CD4-positive, alpha-beta T cell (primary cell): ENCODE measurements at regions not wholly inside any gene's neighbourhood (a gene's known extent, or its start where the extent isn't known, plus 50 kb on each side); places are given as distances from the start of the nearest gene placed in this dataset.

Experiments
- ATAC-seq: fragments of 200-7000 bp; cut with Tn5 transposase; one replicate; pipeline ENCODE4 v1.10.0; 2022; ENCODE audit warnings: mild to moderate bottlenecking; ENCODE audit not compliant: poor library complexity
- CTCF ChIA-PET: fragments of 350-600 bp; sonication (Branson Sonifier 250); formaldehyde crosslinking; loops from one replicate; lab custom pipeline; 2021; ENCODE audit warnings: antibody characterized with exemption, inconsistent platforms; lab: Charles Lee
- POLR2A ChIA-PET: fragments of 350-600 bp; sonication (Branson Sonifier 250); formaldehyde crosslinking; loops from one replicate; lab custom pipeline; 2021; ENCODE audit warnings: antibody characterized with exemption, inconsistent platforms; lab: Charles Lee
- DNase-seq, 14 experiments: peaks; one replicate each; pipeline ENCODE4 v3.0.0-alpha.2; 2013 to 2020; ENCODE audit warnings: mixed read lengths in 2 of 14
- H3K27ac ChIP-seq, 2 donors: one replicate each; pipeline versions ENCODE4 v1.5.1 to v1.7.0; 2013; ENCODE audit warnings: low read length in 2 of 2, low read depth in 1 of 2, mild to moderate bottlenecking in 1 of 2
- H3K27me3 ChIP-seq, 2 experiments: 1 replicate in 1 of 2; 2 replicates in 1 of 2; pipeline versions ENCODE4 v1.6.1 to v1.7.0; 2013; ENCODE audit warnings: low read length in 2 of 2, control low read depth in 1 of 2, mild to moderate bottlenecking in 1 of 2, moderate library complexity in 1 of 2; ENCODE audit not compliant: insufficient read depth in 2 of 2, control insufficient read depth in 1 of 2
- H3K36me3 ChIP-seq: one replicate; pipeline ENCODE4 v1.6.1; 2013; ENCODE audit warnings: low read length, control low read depth; ENCODE audit not compliant: insufficient read depth
- H3K4me1 ChIP-seq: one replicate; pipeline ENCODE4 v1.6.1; 2013; ENCODE audit warnings: low read length, control low read depth; ENCODE audit not compliant: insufficient read depth
- H3K4me3 ChIP-seq: one replicate; pipeline ENCODE4 v1.5.1; 2013; ENCODE audit warnings: mild to moderate bottlenecking, low read length, moderate library complexity
- H3K9me3 ChIP-seq, 2 experiments: 1 replicate in 1 of 2; 2 replicates in 1 of 2; pipeline versions ENCODE4 v1.6.1 to v1.7.0; 2013; ENCODE audit warnings: low read length in 2 of 2, mild to moderate bottlenecking in 2 of 2, control low read depth in 1 of 2, moderate library complexity in 1 of 2; ENCODE audit not compliant: control insufficient read depth in 1 of 2, insufficient read depth in 1 of 2
- H3K27ac Mint-ChIP-seq: one replicate; pipeline ENCODE4 v1.8.0; 2020; ENCODE audit warnings: mixed read lengths
- H3K27me3 Mint-ChIP-seq: one replicate; pipeline ENCODE4 v1.8.0; 2021; ENCODE audit warnings: mixed read lengths
- H3K36me3 Mint-ChIP-seq: one replicate; pipeline ENCODE4 v1.8.0; 2021; ENCODE audit warnings: low read depth, mixed read lengths
- H3K4me1 Mint-ChIP-seq: one replicate; pipeline ENCODE4 v1.8.0; 2021; ENCODE audit warnings: low read depth, mixed read lengths
- H3K4me3 Mint-ChIP-seq: one replicate; pipeline ENCODE4 v1.8.0; 2020; ENCODE audit warnings: mild to moderate bottlenecking, mixed read lengths
- H3K9me3 Mint-ChIP-seq: one replicate; pipeline ENCODE4 v1.8.0; 2020; ENCODE audit warnings: mixed read lengths
- CTCF ChIP-seq: fragments of 200-600 bp; IDR thresholded peaks from one replicate; pipeline ENCODE4 v1.8.0; 2022; ENCODE audit warnings: antibody characterized with exemption, mild to moderate bottlenecking
- intact Hi-C, 2 experiments: fragments of 100-400 bp; cut with DNase I in 1 of 2; cut with micrococcal nuclease in 1 of 2; formaldehyde crosslinking; loops; one replicate each; pipeline versions ENCODE4 v1.15.1 to v1.9.0; 2023 to 2025; cut with DNase I, micrococcal nuclease

GRCh38 chr21:35900539-35900938 is 159.8 kb downstream of the SETD4 start:
- TF ChIP-seq CTCF, result no peak
- ATAC-seq, result no peak
- Histone ChIP-seq H3K27me3 (no peaks in the 10 kb centered on the region), H3K4me3 (no peak overlapping the region), H3K4me1 (no peaks in the 10 kb centered on the region), H3K9me3 (no peaks in the 10 kb centered on the region), H3K27ac (no peak overlapping the region), H3K36me3 (no peaks in the 10 kb centered on the region)
- no peak for DNase-seq
- POLR2A ChIA-PET, result no interaction called here
- Mint-ChIP-seq H3K27me3 (peaks cover 30% of the 10 kb centered on the region), H3K4me3 (no peak overlapping the region), H3K9me3 (no peaks in the 10 kb centered on the region), H3K27ac (no peak overlapping the region), H3K4me1 (no peaks in the 10 kb centered on the region), H3K36me3 (no peaks in the 10 kb centered on the region)
- intact Hi-C loops, result no loop called here
- CTCF ChIA-PET, result no interaction called here

GRCh38 chr21:35896060-35896459 is 164.3 kb downstream of the SETD4 start:
- Histone ChIP-seq H3K4me1 (no peaks in the 10 kb centered on the region), H3K36me3 (no peaks in the 10 kb centered on the region), H3K27ac (no peak overlapping the region), H3K4me3 (no peak overlapping the region), H3K27me3 (peaks cover 0 to 4% of the 10 kb centered on the region in 2 experiments), H3K9me3 (no peaks in the 10 kb centered on the region)
- Mint-ChIP-seq H3K27ac (no peak overlapping the region), H3K9me3 (no peaks in the 10 kb centered on the region), H3K36me3 (no peaks in the 10 kb centered on the region), H3K27me3 (peaks cover 27% of the 10 kb centered on the region), H3K4me1 (no peaks in the 10 kb centered on the region), H3K4me3 (no peak overlapping the region)
- CTCF ChIA-PET, result no interaction called here
- ATAC-seq (no peak), DNase-seq (no peak)
- no peak for TF ChIP-seq CTCF
- POLR2A ChIA-PET, result no interaction called here
- intact Hi-C loops, result no loop called here

- Mint-ChIP-seq H3K9me3 (no peaks in the 10 kb centered on the region), H3K36me3 (no peaks in the 10 kb centered on the region), H3K27me3 (peaks cover 27% of the 10 kb centered on the region), H3K4me1 (no peaks in the 10 kb centered on the region), H3K27ac (no peak overlapping the region), H3K4me3 (no peak overlapping the region)
- no peaks in the 10 kb centered on the region for H3K9me3 ChIP-seq
- ATAC-seq (no peak), DNase-seq (no peak)
- H3K4me3 ChIP-seq, result no peak overlapping the region
- TF ChIP-seq CTCF, result no peak
- peaks cover 0 to 4% of the 10 kb centered on the region in 2 experiments for H3K27me3 ChIP-seq
- intact Hi-C loops, result no loop called here
- CTCF ChIA-PET, result no interaction called here
- no peaks in the 10 kb centered on the region for H3K36me3 ChIP-seq
- no peak overlapping the region for H3K27ac ChIP-seq
- no peaks in the 10 kb centered on the region for H3K4me1 ChIP-seq
- POLR2A ChIA-PET, result no interaction called here
These were observed 164.7 kb downstream of the SETD4 start for GRCh38 chr21:35895598-35895997.
